Natural killer cell (primary cell): ENCODE measurements at regions not wholly inside any gene's neighbourhood (a gene's known extent, or its start where the extent isn't known, plus 50 kb on each side); places are given as distances from the start of the nearest gene placed in this dataset.
"Not testable (repeated sequence)": the region's sequence is repeated elsewhere in the genome, so short reads cannot be mapped to it uniquely, and the experiment has no call there.

Experiments
- ATAC-seq, 3 donors: fragments of 150-1000 bp in 2 of 3; fragments of 200-7000 bp in 1 of 3; cut with Tn5 transposase; 1 replicate in 1 of 3; 2 replicates in 2 of 3; pipeline ENCODE4 v1.10.0; 2021; ENCODE audit warnings: mild to moderate bottlenecking in 2 of 3, moderate library complexity in 2 of 3
- DNase-seq, 2 donors: peaks; one replicate each; pipeline versions ENCODE4 v3.0.0 to v3.0.0-alpha.2; 2013 to 2021; ENCODE audit warnings: mixed read lengths in 1 of 2
- H3K27ac ChIP-seq: one replicate; pipeline ENCODE4 v1.5.1; 2013; ENCODE audit warnings: mild to moderate bottlenecking, low read length
- H3K27me3 ChIP-seq: one replicate; pipeline ENCODE4 v1.6.1; 2013; ENCODE audit warnings: low read length; ENCODE audit not compliant: control insufficient read depth, insufficient read depth
- H3K36me3 ChIP-seq: one replicate; pipeline ENCODE4 v1.6.1; 2013; ENCODE audit warnings: low read length; ENCODE audit not compliant: control insufficient read depth, insufficient read depth
- H3K4me1 ChIP-seq: one replicate; pipeline ENCODE4 v1.6.1; 2013; ENCODE audit warnings: low read length; ENCODE audit not compliant: control insufficient read depth, insufficient read depth
- H3K4me3 ChIP-seq: one replicate; pipeline ENCODE4 v1.5.1; 2013; ENCODE audit warnings: low read length
- H3K9me3 ChIP-seq: one replicate; pipeline ENCODE4 v1.6.1; 2013; ENCODE audit warnings: low read length; ENCODE audit not compliant: control insufficient read depth, insufficient read depth
- H3K27ac Mint-ChIP-seq, 2 donors: one replicate each; pipeline ENCODE4 v1.8.0; 2022; ENCODE audit warnings: mild to moderate bottlenecking in 2 of 2, mixed read lengths in 2 of 2, moderate library complexity in 1 of 2
- H3K27me3 Mint-ChIP-seq, 2 donors: one replicate each; pipeline ENCODE4 v1.8.0; 2022; ENCODE audit warnings: low read depth in 2 of 2, mixed read lengths in 2 of 2
- H3K36me3 Mint-ChIP-seq: one replicate; pipeline ENCODE4 v1.8.0; 2022; ENCODE audit warnings: mixed read lengths
- H3K4me1 Mint-ChIP-seq, 2 donors: one replicate each; pipeline ENCODE4 v1.8.0; 2022; ENCODE audit warnings: mixed read lengths in 2 of 2
- H3K4me3 Mint-ChIP-seq: one replicate; pipeline ENCODE4 v1.8.0; 2022; ENCODE audit warnings: mild to moderate bottlenecking, moderate library complexity, mixed read lengths
- H3K9me3 Mint-ChIP-seq, 2 donors: one replicate each; pipeline ENCODE4 v1.8.0; 2022; ENCODE audit warnings: mixed read lengths in 2 of 2
- WGBS: methylation state at CpG from one replicate; pipeline ENCODE4 v1.1.7; 2013; ENCODE audit warnings: missing lambda C conversion rate; ENCODE audit not compliant: insufficient coverage; 5-methylcytosine and 5-hydroxymethylcytosine counted together
- intact Hi-C: fragments of 100-400 bp; cut with micrococcal nuclease; formaldehyde crosslinking; loops from one replicate; pipeline ENCODE4 v1.14.2; 2022
- TF ChIP-seq, protein P1 (sequence below): fragments of 200-600 bp; IDR thresholded peaks from one replicate; pipeline ENCODE4 v1.8.0; 2022; ENCODE audit warnings: antibody characterized with exemption

DNA sequence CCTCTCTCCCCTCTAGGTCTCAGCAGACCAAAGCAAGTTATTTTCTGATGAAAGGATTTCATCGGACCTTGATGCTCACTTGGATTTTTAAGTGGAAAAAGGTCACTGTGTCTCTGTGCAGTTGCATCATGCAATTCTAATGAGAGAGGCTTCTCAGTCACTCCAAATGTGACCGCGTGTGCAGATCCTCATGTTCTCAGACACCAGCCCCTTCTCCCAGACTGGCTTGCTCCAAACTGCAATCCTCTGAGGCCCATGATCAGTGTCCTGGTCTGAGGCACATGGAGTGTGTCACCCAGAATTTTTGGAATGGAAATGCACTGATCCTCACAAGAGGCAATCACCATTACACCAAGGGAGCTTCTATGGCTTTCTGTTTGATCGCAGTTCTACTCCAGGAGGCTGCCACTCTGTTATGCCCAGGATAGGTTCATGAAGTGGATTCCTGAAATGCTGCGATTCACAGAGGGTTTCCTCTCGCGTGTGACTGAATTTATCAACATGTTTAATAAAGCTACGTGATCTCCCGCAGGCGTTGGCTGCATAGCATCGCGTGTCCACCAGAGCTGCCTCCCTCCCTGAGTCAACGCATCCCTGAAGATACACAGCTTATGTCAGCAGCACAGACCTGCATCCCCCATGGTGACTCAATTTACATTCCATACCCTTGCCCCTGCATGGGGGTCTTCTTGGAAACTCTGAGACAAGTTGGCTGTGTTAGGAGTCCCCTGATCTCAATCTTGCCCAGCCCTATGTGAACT is 544.6 kb upstream of the B3GAT1 start:
- Histone ChIP-seq H3K4me1 (no peaks in the 10 kb centered on the region), H3K36me3 (no peaks in the 10 kb centered on the region), H3K9me3 (no peaks in the 10 kb centered on the region), H3K4me3 (no peak overlapping the region), H3K27ac (no peak overlapping the region), H3K27me3 (no peaks in the 10 kb centered on the region)
- H3K4me1 Mint-ChIP-seq = no peaks in the 10 kb centered on the region
- no peaks in the 10 kb centered on the region for H3K9me3 Mint-ChIP-seq
- H3K27ac Mint-ChIP-seq = no peak overlapping the region
- WGBS = 92% methylated on average over 13 of the region's 13 CpGs
- no peak for DNase-seq
- intact Hi-C loops = no loop called here
- H3K4me3 Mint-ChIP-seq = no peak overlapping the region
- H3K27me3 Mint-ChIP-seq = peaks cover 2 to 9% of the 10 kb centered on the region in 2 donors
- TF ChIP-seq, protein P1, sequence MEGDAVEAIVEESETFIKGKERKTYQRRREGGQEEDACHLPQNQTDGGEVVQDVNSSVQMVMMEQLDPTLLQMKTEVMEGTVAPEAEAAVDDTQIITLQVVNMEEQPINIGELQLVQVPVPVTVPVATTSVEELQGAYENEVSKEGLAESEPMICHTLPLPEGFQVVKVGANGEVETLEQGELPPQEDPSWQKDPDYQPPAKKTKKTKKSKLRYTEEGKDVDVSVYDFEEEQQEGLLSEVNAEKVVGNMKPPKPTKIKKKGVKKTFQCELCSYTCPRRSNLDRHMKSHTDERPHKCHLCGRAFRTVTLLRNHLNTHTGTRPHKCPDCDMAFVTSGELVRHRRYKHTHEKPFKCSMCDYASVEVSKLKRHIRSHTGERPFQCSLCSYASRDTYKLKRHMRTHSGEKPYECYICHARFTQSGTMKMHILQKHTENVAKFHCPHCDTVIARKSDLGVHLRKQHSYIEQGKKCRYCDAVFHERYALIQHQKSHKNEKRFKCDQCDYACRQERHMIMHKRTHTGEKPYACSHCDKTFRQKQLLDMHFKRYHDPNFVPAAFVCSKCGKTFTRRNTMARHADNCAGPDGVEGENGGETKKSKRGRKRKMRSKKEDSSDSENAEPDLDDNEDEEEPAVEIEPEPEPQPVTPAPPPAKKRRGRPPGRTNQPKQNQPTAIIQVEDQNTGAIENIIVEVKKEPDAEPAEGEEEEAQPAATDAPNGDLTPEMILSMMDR = no peak
- no peak for ATAC-seq
- no peaks in the 10 kb centered on the region for H3K36me3 Mint-ChIP-seq

DNA sequence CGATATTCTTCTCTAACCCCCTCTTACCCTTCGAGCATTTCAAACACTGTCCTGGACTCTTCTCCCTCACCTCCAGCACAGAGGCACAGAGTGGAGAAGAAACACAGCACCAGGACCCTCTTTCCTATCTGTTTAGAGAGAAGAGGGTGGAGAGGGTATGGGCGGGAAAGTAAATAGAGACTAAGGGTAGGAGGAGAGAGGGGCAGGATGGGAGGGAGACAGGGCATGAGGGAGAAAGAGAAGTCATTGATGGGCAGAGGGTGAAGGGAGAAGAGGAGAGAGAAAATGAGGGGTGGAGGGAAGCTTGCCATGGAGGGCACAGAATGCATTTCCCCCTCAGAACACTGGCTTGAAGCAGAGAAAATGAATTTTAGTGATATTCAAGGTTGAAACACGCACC is 543.9 kb upstream of the B3GAT1 start:
- H3K36me3 ChIP-seq, H3K9me3 ChIP-seq, ATAC-seq, DNase-seq, H3K4me3 Mint-ChIP-seq, intact Hi-C loops, H3K4me1 ChIP-seq, H3K9me3 Mint-ChIP-seq, H3K27ac Mint-ChIP-seq, H3K27me3 ChIP-seq, H3K36me3 Mint-ChIP-seq, H3K27ac ChIP-seq, H3K4me1 Mint-ChIP-seq, H3K27me3 Mint-ChIP-seq, H3K4me3 ChIP-seq: not testable (repeated sequence)
- WGBS = 90% methylated on average over 4 of the region's 4 CpGs

DNA sequence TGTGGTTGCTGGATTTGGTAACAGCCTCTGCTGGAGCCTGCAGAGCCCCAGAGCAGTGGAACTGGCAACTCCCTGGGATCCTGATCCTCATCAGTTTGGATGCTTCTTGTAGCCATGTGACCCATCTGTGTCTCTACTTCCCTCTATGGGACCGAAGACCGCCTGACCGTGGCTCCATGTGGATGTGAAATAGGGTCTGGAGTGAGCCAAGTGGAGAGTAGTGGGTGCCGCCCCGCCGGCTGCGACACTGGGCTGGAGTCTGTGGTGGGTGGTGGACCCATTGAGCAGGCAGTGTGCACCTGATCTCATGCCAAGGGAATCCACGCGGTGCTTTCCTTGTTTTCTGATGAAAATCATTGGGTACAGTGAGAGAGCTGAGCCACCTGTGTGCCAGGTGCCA is 543.2 kb upstream of the B3GAT1 start:
- 95% methylated on average over 9 of the region's 9 CpGs for WGBS
- no peaks in the 10 kb centered on the region for H3K4me1 ChIP-seq
- H3K27me3 ChIP-seq = no peaks in the 10 kb centered on the region
- ATAC-seq = no peak
- TF ChIP-seq, protein P1 = no peak
- H3K4me3 ChIP-seq = no peak overlapping the region
- H3K9me3 Mint-ChIP-seq = no peaks in the 10 kb centered on the region
- H3K27ac Mint-ChIP-seq = no peak overlapping the region
- DNase-seq = no peak
- H3K27me3 Mint-ChIP-seq = peaks cover 6 to 9% of the 10 kb centered on the region in 2 donors
- H3K4me3 Mint-ChIP-seq = no peak overlapping the region
- H3K36me3 Mint-ChIP-seq = no peaks in the 10 kb centered on the region
- no peaks in the 10 kb centered on the region for H3K9me3 ChIP-seq
- intact Hi-C loops = no loop called here
- no peak overlapping the region for H3K27ac ChIP-seq
- H3K36me3 ChIP-seq = no peaks in the 10 kb centered on the region
- no peaks in the 10 kb centered on the region for H3K4me1 Mint-ChIP-seq

DNA sequence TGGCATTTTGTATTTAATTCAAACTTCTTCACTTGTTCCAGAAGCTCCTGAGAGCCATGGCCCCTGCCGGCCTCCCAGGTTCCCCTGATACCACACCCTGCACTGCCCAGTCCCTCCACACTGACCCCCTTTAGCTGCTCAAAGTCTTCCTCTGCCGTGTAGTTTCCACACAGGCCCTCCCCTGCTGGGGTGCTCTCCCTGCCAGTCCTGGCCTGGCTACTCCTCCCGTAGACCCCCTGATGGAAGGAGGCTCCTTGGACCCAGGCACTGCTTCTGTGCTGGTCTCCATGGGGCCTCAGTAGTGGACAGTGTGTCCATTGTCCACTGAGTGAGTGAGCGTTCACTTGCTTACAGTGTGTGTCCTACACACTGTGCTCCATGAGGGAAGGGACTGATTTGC is 542.4 kb upstream of the B3GAT1 start:
- 92% methylated on average over 4 of the region's 4 CpGs for WGBS
- not testable (repeated sequence) for H3K9me3 Mint-ChIP-seq, H3K27me3 Mint-ChIP-seq

DNA sequence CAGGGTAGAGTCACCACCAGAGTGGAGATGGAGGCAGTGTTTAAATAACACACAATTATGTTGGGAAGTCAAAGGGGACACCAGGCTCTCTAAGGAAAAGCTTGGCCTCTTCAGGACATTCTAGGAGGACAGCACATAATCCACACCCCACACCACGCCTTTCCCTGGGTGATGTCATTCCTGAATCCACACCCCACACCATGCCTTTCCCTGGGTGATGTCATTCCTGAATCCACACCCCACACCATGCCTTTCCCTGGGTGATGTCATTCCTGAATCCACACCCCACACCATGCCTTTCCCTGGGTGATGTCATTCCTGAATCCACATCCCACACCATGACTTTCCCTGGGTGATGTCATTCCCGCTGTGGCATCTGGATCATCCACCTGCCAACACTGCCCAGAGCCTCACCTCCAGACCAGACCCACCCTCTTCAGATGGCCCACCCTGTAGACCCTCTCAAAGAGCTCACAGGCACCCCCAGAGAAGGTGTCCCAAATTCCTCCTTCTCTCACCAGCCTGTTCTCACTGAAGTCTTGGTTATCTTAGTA is 541.5 kb upstream of the B3GAT1 start:
- H3K4me3 ChIP-seq, H3K27ac Mint-ChIP-seq, DNase-seq, H3K9me3 ChIP-seq, intact Hi-C loops, H3K27ac ChIP-seq, H3K27me3 ChIP-seq, H3K4me1 ChIP-seq, ATAC-seq, H3K36me3 Mint-ChIP-seq, H3K4me3 Mint-ChIP-seq, H3K9me3 Mint-ChIP-seq, H3K36me3 ChIP-seq, H3K4me1 Mint-ChIP-seq: not testable (repeated sequence)
- 82% methylated on average over 2 of the region's 2 CpGs for WGBS
- peaks cover 9 to 12% of the 10 kb centered on the region in 2 donors for H3K27me3 Mint-ChIP-seq

More for the DNA sequence above, 542.4 kb upstream of the B3GAT1 start:
- H3K4me3 Mint-ChIP-seq, H3K36me3 Mint-ChIP-seq, H3K27ac Mint-ChIP-seq, H3K27me3 ChIP-seq, H3K36me3 ChIP-seq, H3K4me1 ChIP-seq, H3K9me3 ChIP-seq, intact Hi-C loops, H3K4me1 Mint-ChIP-seq, DNase-seq, H3K4me3 ChIP-seq, H3K27ac ChIP-seq, ATAC-seq: not testable (repeated sequence)
